ENCODE measurements at regions not wholly inside any gene's neighbourhood (a gene's known extent, or its start where the extent isn't known, plus 50 kb on each side); places are given as distances from the start of the nearest gene placed in this dataset.

GRCh38 chr4:65921180-65921579 is 250.9 kb upstream of the EPHA5 start:
- Histone ChIP-seq H3K4me3 (no peak overlapping the region), H3K36me3 (no peaks in the 10 kb centered on the region), H3K9me3 (no peaks in the 10 kb centered on the region), H3K27me3 (no peaks in the 10 kb centered on the region), H3K27ac (no peak overlapping the region), H3K4me1 (no peaks in the 10 kb centered on the region)
- TF ChIP-seq CTCF (IDR thresholded peaks at IDR 0.05): no peak
- intact Hi-C loops (cut with DNase I; ENCODE audit: low total_unique reads): no loop called here
- DNase-seq: no peak

GRCh38 chr4:65918872-65919271 is 248.6 kb upstream of the EPHA5 start:
- no peak for DNase-seq
- Histone ChIP-seq H3K9me3 (no peaks in the 10 kb centered on the region), H3K36me3 (no peaks in the 10 kb centered on the region), H3K4me1 (no peaks in the 10 kb centered on the region), H3K27ac (no peak overlapping the region), H3K27me3 (no peaks in the 10 kb centered on the region), H3K4me3 (no peak overlapping the region)
- intact Hi-C loops (cut with DNase I; ENCODE audit: low total_unique reads): no loop called here
- no peak for TF ChIP-seq CTCF (IDR thresholded peaks at IDR 0.05)

DNA sequence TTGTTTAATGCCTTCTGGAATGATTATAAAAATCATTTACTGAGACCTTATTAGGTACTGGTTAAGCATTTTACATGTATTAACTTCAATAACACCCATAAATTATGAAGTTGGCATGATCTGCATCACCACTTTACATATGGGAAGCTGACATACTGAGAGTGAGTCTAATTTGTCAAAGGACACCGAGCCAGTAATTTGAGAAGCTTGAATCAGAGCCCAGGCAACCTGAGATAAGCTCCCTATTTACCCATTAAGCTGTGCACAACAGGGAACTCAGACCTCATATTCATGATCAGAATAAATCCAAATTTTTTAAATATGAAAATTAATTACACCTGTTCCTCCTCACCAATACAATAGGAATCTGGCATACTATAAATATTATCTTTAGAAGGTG is 247.9 kb upstream of the EPHA5 start:
- intact Hi-C loops (cut with DNase I; ENCODE audit: low total_unique reads): no loop called here
- Histone ChIP-seq H3K27me3 (no peaks in the 10 kb centered on the region), H3K9me3 (no peaks in the 10 kb centered on the region), H3K4me1 (no peaks in the 10 kb centered on the region), H3K4me3 (no peak overlapping the region), H3K36me3 (no peaks in the 10 kb centered on the region), H3K27ac (no peak overlapping the region)
- TF ChIP-seq CTCF (IDR thresholded peaks at IDR 0.05): no peak
- DNase-seq: no peak

- H3K36me3 ChIP-seq: no peaks in the 10 kb centered on the region
- TF ChIP-seq CTCF (IDR thresholded peaks at IDR 0.05): no peak
- H3K27ac ChIP-seq: no peak overlapping the region
- no peaks in the 10 kb centered on the region for H3K27me3 ChIP-seq
- H3K4me3 ChIP-seq: no peak overlapping the region
- H3K4me1 ChIP-seq: no peaks in the 10 kb centered on the region
- intact Hi-C loops (cut with DNase I; ENCODE audit: low total_unique reads): no loop called here
- no peaks in the 10 kb centered on the region for H3K9me3 ChIP-seq
- no peak for DNase-seq
Observed at GRCh38 chr4:65917486-65917885, 247.2 kb upstream of the EPHA5 start.

DNA sequence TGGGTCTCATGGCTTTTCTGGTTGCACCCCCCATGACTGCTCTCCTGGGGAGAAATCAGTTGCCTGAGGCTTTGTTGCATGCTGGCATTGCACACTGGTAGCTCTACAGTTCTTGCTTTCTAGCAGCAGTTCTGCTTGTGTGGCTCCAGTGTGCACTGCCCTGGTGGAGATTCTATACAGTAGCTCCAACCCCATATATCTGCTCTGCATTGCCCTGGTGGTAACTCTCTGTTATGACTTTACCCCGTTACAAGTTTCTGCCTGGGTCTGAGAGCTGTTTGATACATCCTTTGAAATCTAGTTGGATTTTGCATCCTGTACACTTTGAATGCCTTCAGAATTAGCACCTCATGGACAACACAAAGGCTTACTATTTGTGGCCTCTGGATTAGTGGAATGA is 241.4 kb upstream of the EPHA5 start:
- no peak for TF ChIP-seq CTCF (IDR thresholded peaks at IDR 0.05)
- no peaks in the 10 kb centered on the region for H3K9me3 ChIP-seq
- H3K4me3 ChIP-seq: no peak overlapping the region
- H3K27me3 ChIP-seq: no peaks in the 10 kb centered on the region
- H3K36me3 ChIP-seq: no peaks in the 10 kb centered on the region
- H3K4me1 ChIP-seq: no peaks in the 10 kb centered on the region
- intact Hi-C loops (cut with DNase I; ENCODE audit: low total_unique reads): no loop called here
- DNase-seq: no peak
- H3K27ac ChIP-seq: no peak overlapping the region
